OCI-LY1 (cell line): ENCODE measurements at regions not wholly inside any gene's neighbourhood (a gene's known extent, or its start where the extent isn't known, plus 50 kb on each side); places are given as distances from the start of the nearest gene placed in this dataset.
"Not testable (repeated sequence)": the region's sequence is repeated elsewhere in the genome, so short reads cannot be mapped to it uniquely, and the experiment has no call there.

Experiments used
- H2AFZ ChIP-seq: fragments of 200-600 bp; sonication (generic), shearing (Covaris generic); 2 replicates; pipeline ENCODE4 v1.6.0; 2014; ENCODE audit warnings: antibody characterized with exemption, mild to moderate bottlenecking, low read length
- H3F3A ChIP-seq: fragments of 200-600 bp; sonication (generic), shearing (Covaris generic); 2 replicates; pipeline ENCODE4 v1.6.0; 2014; ENCODE audit warnings: mild to moderate bottlenecking, antibody characterized with exemption, low read length, moderate library complexity; ENCODE audit not compliant: insufficient read depth
- H3K27ac ChIP-seq: fragments of 200-600 bp; sonication (generic); 2 replicates; pipeline ENCODE4 v1.5.1; 2014; ENCODE audit warnings: low read length, mixed run types, mild to moderate bottlenecking, low read depth; ENCODE audit not compliant: poor library complexity, severe bottlenecking
- H3K27me3 ChIP-seq: fragments of 200-600 bp; sonication (generic); 2 replicates; pipeline ENCODE4 v1.6.0; 2014; ENCODE audit warnings: antibody characterized with exemption, mild to moderate bottlenecking, low read length, moderate library complexity; ENCODE audit not compliant: insufficient read depth
- H3K36me3 ChIP-seq: fragments of 200-600 bp; sonication (generic); 2 replicates; pipeline ENCODE4 v1.6.1; 2014; ENCODE audit warnings: mild to moderate bottlenecking, antibody characterized with exemption, low read length, moderate library complexity, mixed read lengths; ENCODE audit not compliant: insufficient read depth
- H3K4me1 ChIP-seq: fragments of 200-600 bp; sonication (generic); 2 replicates; pipeline ENCODE4 v1.5.1; 2014; ENCODE audit warnings: mild to moderate bottlenecking, low read length, moderate library complexity; ENCODE audit not compliant: insufficient read depth, severe bottlenecking
- H3K4me2 ChIP-seq: fragments of 200-600 bp; sonication (generic), shearing (Covaris generic); 2 replicates; pipeline ENCODE4 v1.6.1; 2014; ENCODE audit warnings: low read length
- H3K4me3 ChIP-seq: fragments of 200-600 bp; sonication (generic); 2 replicates; pipeline ENCODE4 v1.5.1; 2014; ENCODE audit warnings: low read length, low read depth, mild to moderate bottlenecking, mixed read lengths; ENCODE audit not compliant: poor library complexity, severe bottlenecking
- H3K79me2 ChIP-seq: fragments of 200-600 bp; shearing (Covaris generic); 2 replicates; pipeline ENCODE4 v1.6.1; 2016; ENCODE audit warnings: mixed run types, low read length, mixed read lengths; ENCODE audit not compliant: insufficient read depth
- H3K9ac ChIP-seq: fragments of 200-600 bp; sonication (generic), shearing (Covaris generic); 2 replicates; pipeline ENCODE4 v1.6.1; 2014; ENCODE audit warnings: mild to moderate bottlenecking, low read length, mixed read lengths
- H3K9me2 ChIP-seq: fragments of 200-600 bp; sonication (generic), shearing (Covaris generic); 2 replicates; pipeline ENCODE4 v1.6.1; 2014; ENCODE audit warnings: low read depth, mild to moderate bottlenecking, low read length, mixed read lengths
- H3K9me3 ChIP-seq: fragments of 200-600 bp; shearing (Covaris generic); 2 replicates; pipeline ENCODE4 v1.6.1; 2014; ENCODE audit warnings: low read length, mixed read lengths
- H4K20me1 ChIP-seq: fragments of 200-600 bp; sonication (generic), shearing (Covaris generic); 2 replicates; pipeline ENCODE4 v1.6.0; 2016; ENCODE audit warnings: mild to moderate bottlenecking, low read length; ENCODE audit not compliant: insufficient read depth
- EZH2 ChIP-seq: fragments of 200-600 bp; sonication (generic), shearing (Covaris generic); IDR thresholded peaks from 2 replicates; pipeline ENCODE4 v1.8.0; 2017; ENCODE audit warnings: borderline replicate concordance, mixed run types, mild to moderate bottlenecking, antibody characterized with exemption, low read length, moderate library complexity, mixed read lengths
- TF ChIP-seq, protein P1 (sequence below): fragments of 200-600 bp; sonication (generic), shearing (Covaris generic); IDR thresholded peaks from 2 replicates; pipeline ENCODE4 v1.5.1; 2017; ENCODE audit warnings: mild to moderate bottlenecking, antibody characterized with exemption, low read length, moderate library complexity, mixed read lengths

GRCh38 chr4:138577826-138578225 is 335.7 kb upstream of the SLC7A11 start:
- H3K4me3 ChIP-seq, H2AFZ ChIP-seq, H3K4me1 ChIP-seq, H3K9ac ChIP-seq, H3F3A ChIP-seq, H4K20me1 ChIP-seq, H3K27ac ChIP-seq, H3K9me3 ChIP-seq, H3K9me2 ChIP-seq, H3K79me2 ChIP-seq, H3K36me3 ChIP-seq, H3K27me3 ChIP-seq, H3K4me2 ChIP-seq: not testable (repeated sequence)
- TF ChIP-seq, protein P1, sequence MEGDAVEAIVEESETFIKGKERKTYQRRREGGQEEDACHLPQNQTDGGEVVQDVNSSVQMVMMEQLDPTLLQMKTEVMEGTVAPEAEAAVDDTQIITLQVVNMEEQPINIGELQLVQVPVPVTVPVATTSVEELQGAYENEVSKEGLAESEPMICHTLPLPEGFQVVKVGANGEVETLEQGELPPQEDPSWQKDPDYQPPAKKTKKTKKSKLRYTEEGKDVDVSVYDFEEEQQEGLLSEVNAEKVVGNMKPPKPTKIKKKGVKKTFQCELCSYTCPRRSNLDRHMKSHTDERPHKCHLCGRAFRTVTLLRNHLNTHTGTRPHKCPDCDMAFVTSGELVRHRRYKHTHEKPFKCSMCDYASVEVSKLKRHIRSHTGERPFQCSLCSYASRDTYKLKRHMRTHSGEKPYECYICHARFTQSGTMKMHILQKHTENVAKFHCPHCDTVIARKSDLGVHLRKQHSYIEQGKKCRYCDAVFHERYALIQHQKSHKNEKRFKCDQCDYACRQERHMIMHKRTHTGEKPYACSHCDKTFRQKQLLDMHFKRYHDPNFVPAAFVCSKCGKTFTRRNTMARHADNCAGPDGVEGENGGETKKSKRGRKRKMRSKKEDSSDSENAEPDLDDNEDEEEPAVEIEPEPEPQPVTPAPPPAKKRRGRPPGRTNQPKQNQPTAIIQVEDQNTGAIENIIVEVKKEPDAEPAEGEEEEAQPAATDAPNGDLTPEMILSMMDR, result peak; percentile 18; the same call in 1 of the 2 replicates

GRCh38 chr4:138577145-138577544 is 335.0 kb upstream of the SLC7A11 start:
- Histone ChIP-seq H3K4me3 (no peak overlapping the region), H3K9me3 (no peaks in the 10 kb centered on the region), H3K79me2 (no peaks in the 10 kb centered on the region), H4K20me1 (no peaks in the 10 kb centered on the region), H3K4me1 (no peaks in the 10 kb centered on the region), H3K9ac (no peak overlapping the region), H3K4me2 (no peak overlapping the region), H3F3A (no peaks in the 10 kb centered on the region), H3K36me3 (no peaks in the 10 kb centered on the region), H2AFZ (no peak overlapping the region), H3K9me2 (no peaks in the 10 kb centered on the region), H3K27me3 (no peaks in the 10 kb centered on the region), H3K27ac (no peak overlapping the region)
- TF ChIP-seq, protein P1, result no peak
- TF ChIP-seq EZH2, result no peak

DNA sequence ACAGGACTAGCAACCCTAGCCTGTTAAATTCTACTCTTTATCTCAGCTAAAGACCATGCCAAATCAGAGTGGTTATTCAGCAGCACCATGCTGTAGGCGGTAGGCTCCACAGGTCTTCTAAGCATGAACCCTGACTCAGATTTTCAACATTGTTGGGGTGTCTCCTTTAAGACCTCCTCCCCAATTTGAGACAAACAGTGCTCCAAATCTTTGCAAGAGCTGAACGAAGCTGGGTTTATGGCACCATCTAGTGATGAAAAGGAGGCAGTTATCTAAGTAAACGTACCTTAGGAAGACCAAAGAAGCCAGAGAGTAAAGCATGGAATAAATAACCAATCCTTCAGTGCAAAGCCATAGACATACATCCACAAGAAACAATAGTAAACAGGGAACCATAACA is 334.5 kb upstream of the SLC7A11 start:
- TF ChIP-seq, protein P1, result peak; percentile 50; the same call in 1 of the 2 replicates
- TF ChIP-seq EZH2, result no peak
- no peaks in the 10 kb centered on the region for H4K20me1 ChIP-seq
- H3K27me3 ChIP-seq, result no peaks in the 10 kb centered on the region
- no peak overlapping the region for H3K9ac ChIP-seq
- H3K27ac ChIP-seq, result no peak overlapping the region
- no peak overlapping the region for H2AFZ ChIP-seq
- H3F3A ChIP-seq, result no peaks in the 10 kb centered on the region
- no peaks in the 10 kb centered on the region for H3K9me3 ChIP-seq
- no peaks in the 10 kb centered on the region for H3K4me1 ChIP-seq
- no peaks in the 10 kb centered on the region for H3K79me2 ChIP-seq
- no peaks in the 10 kb centered on the region for H3K9me2 ChIP-seq
- no peak overlapping the region for H3K4me2 ChIP-seq
- no peaks in the 10 kb centered on the region for H3K36me3 ChIP-seq
- no peak overlapping the region for H3K4me3 ChIP-seq
